ENCODE measurements at regions not wholly inside any gene's neighbourhood (a gene's known extent, or its start where the extent isn't known, plus 50 kb on each side); places are given as distances from the start of the nearest gene placed in this dataset.
"Not testable (repeated sequence)": the region's sequence is repeated elsewhere in the genome, so short reads cannot be mapped to it uniquely, and the experiment has no call there.

DNA sequence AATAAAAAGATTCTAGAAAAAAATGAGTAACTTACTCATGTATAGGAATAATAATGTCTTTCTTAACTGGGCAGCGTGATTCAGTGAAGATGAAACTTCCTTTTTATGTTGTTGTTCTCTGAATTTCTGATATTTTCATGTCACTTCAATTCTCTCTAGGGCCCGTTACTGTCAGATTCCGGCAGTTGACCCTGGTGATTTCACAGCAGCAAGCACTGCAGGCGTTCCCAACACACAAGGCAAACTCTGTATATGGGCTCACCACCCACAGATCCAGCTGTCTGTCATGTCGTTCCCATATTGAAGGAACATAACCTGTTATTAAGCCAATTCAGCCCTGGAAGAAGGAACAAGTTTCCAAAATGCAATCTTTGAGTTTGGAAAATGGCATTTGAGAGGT lies 288.3 kb upstream of the GALNTL6 start:
- H3K9ac ChIP-seq (ENCODE audit: low read length), result no peak overlapping the region
- no peaks in the 10 kb centered on the region for H3K4me1 ChIP-seq (ENCODE audit: control insufficient read depth, insufficient read depth, low read length)
- no peaks in the 10 kb centered on the region for H3K9me3 ChIP-seq (ENCODE audit: control insufficient read depth, low read length)

DNA sequence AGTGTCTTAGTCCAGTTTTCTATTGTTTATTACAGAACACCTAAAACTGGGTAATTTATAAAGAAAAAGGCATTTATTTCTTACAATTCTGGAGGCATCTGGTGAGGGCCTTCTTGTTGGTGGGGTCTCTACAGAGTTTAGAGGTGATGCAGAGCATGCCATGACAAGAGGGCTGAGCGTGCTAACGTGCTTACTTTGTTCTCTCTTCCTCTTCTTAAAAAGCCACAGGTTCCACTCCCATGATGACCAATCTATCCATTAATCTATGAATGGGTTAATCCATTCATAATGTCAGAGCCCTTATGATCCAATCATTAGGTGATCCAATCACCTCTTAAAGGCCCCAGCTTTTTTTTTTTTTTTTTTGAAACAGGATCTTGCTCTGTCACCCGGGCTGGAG lies 291.5 kb upstream of the GALNTL6 start:
- no peaks in the 10 kb centered on the region for H3K27me3 ChIP-seq (replicated peaks; ENCODE audit: control insufficient read depth, insufficient read depth, low read length)
- H3K4me1 ChIP-seq (ENCODE audit: control insufficient read depth, insufficient read depth, low read length), result no peaks in the 10 kb centered on the region
- no peaks in the 10 kb centered on the region for H3K36me3 ChIP-seq (ENCODE audit: control insufficient read depth, insufficient read depth, low read length, severe bottlenecking)
- H3K9me3 ChIP-seq (ENCODE audit: control insufficient read depth, low read length), result no peaks in the 10 kb centered on the region
- DNase-seq (ENCODE audit: low read depth), result no peak
- H3K9ac ChIP-seq (ENCODE audit: low read length), result no peak overlapping the region
- H3K4me3 ChIP-seq (ENCODE audit: low read length), result no peak overlapping the region

More for the DNA sequence above, 288.3 kb upstream of the GALNTL6 start:
- no peaks in the 10 kb centered on the region for H3K36me3 ChIP-seq (ENCODE audit: control insufficient read depth, insufficient read depth, low read length, severe bottlenecking)
- DNase-seq (ENCODE audit: low read depth), result no peak
- no peaks in the 10 kb centered on the region for H3K27me3 ChIP-seq (replicated peaks; ENCODE audit: control insufficient read depth, insufficient read depth, low read length)
- H3K4me3 ChIP-seq (ENCODE audit: low read length), result no peak overlapping the region

DNA sequence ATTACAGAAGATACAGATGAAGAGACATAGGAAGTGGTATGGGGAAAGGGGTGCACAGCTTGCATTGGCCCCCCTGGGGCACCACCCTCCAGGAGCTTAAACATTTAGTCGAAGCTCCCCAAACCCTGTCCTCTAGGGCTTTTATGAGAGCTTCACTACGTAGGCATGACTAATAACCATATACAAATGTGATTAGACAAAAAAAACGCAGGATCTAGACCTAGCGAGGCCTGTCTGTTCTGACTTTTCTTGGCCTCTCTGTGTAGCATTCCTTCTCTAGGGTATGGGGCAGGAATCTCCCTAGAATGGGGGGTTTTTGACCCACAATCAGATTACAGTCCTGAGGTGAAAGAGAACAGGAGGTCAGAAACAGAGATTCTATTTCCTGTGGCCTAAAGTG lies 293.7 kb upstream of the GALNTL6 start:
- no peak overlapping the region for H3K9ac ChIP-seq (ENCODE audit: low read length)
- H3K4me3 ChIP-seq (ENCODE audit: low read length), result no peak overlapping the region
- no peak for DNase-seq (ENCODE audit: low read depth)
- H3K27me3 ChIP-seq (replicated peaks; ENCODE audit: control insufficient read depth, insufficient read depth, low read length), result no peaks in the 10 kb centered on the region
- H3K4me1 ChIP-seq (ENCODE audit: control insufficient read depth, insufficient read depth, low read length), result no peaks in the 10 kb centered on the region
- no peaks in the 10 kb centered on the region for H3K9me3 ChIP-seq (ENCODE audit: control insufficient read depth, low read length)
- no peaks in the 10 kb centered on the region for H3K36me3 ChIP-seq (ENCODE audit: control insufficient read depth, insufficient read depth, low read length, severe bottlenecking)

DNA sequence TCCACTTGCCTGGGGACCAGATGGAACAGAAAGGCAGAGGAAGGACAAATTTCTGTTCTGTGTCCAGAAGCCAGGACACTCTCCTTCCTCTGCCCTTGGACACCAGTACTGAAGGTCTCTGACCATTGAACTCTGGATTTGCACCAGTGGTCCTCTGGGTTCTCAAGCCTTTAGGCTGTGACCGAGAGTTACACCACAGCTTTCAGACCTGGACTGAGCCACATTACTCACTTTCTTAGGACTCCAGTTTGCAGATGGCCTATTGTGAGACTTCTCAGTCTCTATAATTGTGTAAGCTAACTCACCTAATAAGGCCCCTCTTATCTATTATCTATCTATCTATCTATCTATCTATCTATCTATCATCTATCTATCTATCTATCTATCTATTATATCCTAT lies 295.3 kb upstream of the GALNTL6 start:
- no peaks in the 10 kb centered on the region for H3K9me3 ChIP-seq (ENCODE audit: control insufficient read depth, low read length)
- no peaks in the 10 kb centered on the region for H3K27me3 ChIP-seq (replicated peaks; ENCODE audit: control insufficient read depth, insufficient read depth, low read length)
- no peak for DNase-seq (ENCODE audit: low read depth)
- H3K9ac ChIP-seq (ENCODE audit: low read length), result no peak overlapping the region
- no peak overlapping the region for H3K4me3 ChIP-seq (ENCODE audit: low read length)
- H3K36me3 ChIP-seq (ENCODE audit: control insufficient read depth, insufficient read depth, low read length, severe bottlenecking), result no peaks in the 10 kb centered on the region
- no peaks in the 10 kb centered on the region for H3K4me1 ChIP-seq (ENCODE audit: control insufficient read depth, insufficient read depth, low read length)

DNA sequence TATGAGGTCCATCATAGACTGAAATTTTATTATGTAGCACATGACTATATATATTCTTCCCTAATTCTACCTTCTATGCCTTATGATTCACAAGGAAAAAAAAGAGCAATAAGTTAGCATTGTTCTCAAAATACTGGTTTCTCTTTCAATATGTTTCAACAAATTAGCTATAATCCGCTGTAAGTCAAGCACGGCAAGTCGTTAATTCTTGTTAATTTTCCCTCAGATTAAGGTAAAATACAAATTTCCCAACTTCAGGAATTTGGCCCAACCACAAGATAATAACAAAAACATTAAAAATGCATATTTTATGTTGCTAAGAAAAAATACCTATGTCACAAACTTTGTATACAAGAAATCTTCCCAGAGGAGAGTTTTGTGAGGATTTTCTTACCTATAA lies 296.5 kb upstream of the GALNTL6 start:
- H3K36me3 ChIP-seq (ENCODE audit: control insufficient read depth, insufficient read depth, low read length, severe bottlenecking), result no peaks in the 10 kb centered on the region
- H3K27me3 ChIP-seq (replicated peaks; ENCODE audit: control insufficient read depth, insufficient read depth, low read length), result no peaks in the 10 kb centered on the region
- H3K4me1 ChIP-seq (ENCODE audit: control insufficient read depth, insufficient read depth, low read length), result no peaks in the 10 kb centered on the region
- no peaks in the 10 kb centered on the region for H3K9me3 ChIP-seq (ENCODE audit: control insufficient read depth, low read length)
- no peak overlapping the region for H3K4me3 ChIP-seq (ENCODE audit: low read length)
- no peak overlapping the region for H3K9ac ChIP-seq (ENCODE audit: low read length)
- DNase-seq (ENCODE audit: low read depth), result no peak

DNA sequence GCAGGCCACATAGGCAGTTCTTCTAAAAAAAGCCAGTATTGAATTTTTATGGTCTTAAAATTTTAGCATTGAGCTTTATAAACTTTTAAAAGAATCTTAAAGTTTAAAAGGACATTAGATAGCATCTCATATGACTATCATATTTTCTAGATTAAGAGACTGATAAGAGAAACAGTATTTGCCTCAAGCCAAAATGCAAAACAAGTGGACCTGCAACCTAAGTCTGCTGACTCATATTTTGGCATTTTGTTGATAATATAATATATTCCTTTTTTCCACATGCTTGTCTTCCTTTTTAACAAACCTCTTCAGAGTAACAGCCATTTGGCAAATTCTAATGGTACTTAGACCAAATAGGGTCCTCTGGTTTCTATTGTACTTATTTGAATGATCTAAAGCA lies 328.5 kb upstream of the GALNTL6 start:
- peak; percentile 54 for DNase-seq (ENCODE audit: low read depth)

DNA sequence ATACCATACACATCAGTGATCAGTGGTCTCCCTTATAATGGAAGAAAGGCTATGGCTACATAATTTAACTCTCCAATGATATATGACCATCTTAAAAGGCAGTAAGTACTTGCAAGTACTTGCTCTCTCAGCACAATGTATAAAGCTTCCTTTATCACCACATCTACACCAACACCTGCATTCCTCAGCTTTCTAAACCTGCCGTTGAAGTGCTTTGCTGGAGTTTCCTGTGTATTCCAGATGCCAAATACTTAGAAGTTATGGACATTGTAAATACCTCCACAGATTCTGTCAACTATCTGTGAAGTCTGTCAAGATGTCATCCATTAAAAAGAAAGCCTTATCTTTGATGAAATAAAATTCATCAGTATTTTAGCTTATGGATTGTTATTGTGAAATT lies 335.0 kb upstream of the GALNTL6 start:
- Histone ChIP-seq H3K4me1 (ENCODE audit: control insufficient read depth, insufficient read depth, low read length) (no peaks in the 10 kb centered on the region), H3K9me3 (ENCODE audit: control insufficient read depth, low read length) (no peaks in the 10 kb centered on the region), H3K36me3 (ENCODE audit: control insufficient read depth, insufficient read depth, low read length, severe bottlenecking) (no peaks in the 10 kb centered on the region), H3K27me3 (replicated peaks; ENCODE audit: control insufficient read depth, insufficient read depth, low read length) (no peaks in the 10 kb centered on the region), H3K9ac (ENCODE audit: low read length) (no peak overlapping the region), H3K4me3 (ENCODE audit: low read length) (no peak overlapping the region)
- no peak for DNase-seq (ENCODE audit: low read depth)

More for the DNA sequence above, 328.5 kb upstream of the GALNTL6 start:
- no peaks in the 10 kb centered on the region for H3K27me3 ChIP-seq (replicated peaks; ENCODE audit: control insufficient read depth, insufficient read depth, low read length)
- H3K9me3 ChIP-seq (ENCODE audit: control insufficient read depth, low read length), result no peaks in the 10 kb centered on the region
- H3K4me1 ChIP-seq (ENCODE audit: control insufficient read depth, insufficient read depth, low read length), result no peaks in the 10 kb centered on the region
- H3K4me3 ChIP-seq (ENCODE audit: low read length), result no peak overlapping the region
- no peak overlapping the region for H3K9ac ChIP-seq (ENCODE audit: low read length)
- no peaks in the 10 kb centered on the region for H3K36me3 ChIP-seq (ENCODE audit: control insufficient read depth, insufficient read depth, low read length, severe bottlenecking)

DNA sequence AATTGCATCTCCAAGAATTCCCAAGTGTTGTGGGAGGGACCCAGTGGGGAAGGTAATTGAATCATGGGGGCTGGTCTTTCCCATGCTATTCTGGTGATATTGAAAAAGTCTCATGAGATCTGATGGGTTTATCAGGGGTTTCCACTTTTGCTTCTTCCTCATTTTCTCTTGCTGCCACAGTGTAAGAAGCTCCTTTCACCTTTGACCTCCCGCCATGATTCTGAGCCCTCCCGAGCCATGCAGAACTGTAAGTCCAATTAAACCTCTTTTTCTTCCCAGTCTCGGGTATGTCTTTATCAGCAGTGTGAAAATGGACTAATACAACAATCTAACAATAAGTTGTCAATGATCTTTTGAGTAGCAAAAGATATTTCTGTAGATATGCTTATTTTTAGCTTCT lies 338.1 kb upstream of the GALNTL6 start:
- not testable (repeated sequence) for H3K27me3 ChIP-seq (replicated peaks; ENCODE audit: control insufficient read depth, insufficient read depth, low read length); H3K9me3 ChIP-seq (ENCODE audit: control insufficient read depth, low read length); H3K36me3 ChIP-seq (ENCODE audit: control insufficient read depth, insufficient read depth, low read length, severe bottlenecking); DNase-seq (ENCODE audit: low read depth); H3K4me1 ChIP-seq (ENCODE audit: control insufficient read depth, insufficient read depth, low read length); H3K4me3 ChIP-seq (ENCODE audit: low read length); H3K9ac ChIP-seq (ENCODE audit: low read length)

DNA sequence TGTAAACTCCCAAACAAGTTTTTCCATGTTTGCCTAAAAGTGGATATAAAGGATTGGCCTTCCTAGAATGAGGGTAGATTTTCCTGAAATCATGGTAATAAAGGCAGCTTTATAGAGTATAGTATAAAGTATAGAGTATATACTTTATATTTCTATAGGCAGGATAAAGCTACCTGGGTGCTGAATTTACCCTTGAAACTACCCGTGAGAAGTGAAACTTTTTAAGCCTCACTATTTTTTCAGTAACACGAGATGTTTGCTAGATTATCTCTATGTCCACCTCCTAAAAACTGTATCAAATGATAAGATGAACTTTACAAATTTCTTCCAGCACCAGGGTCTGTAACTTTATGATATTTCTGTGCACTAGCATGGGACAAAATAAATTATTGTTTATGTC lies 340.0 kb upstream of the GALNTL6 start:
- Histone ChIP-seq H3K36me3 (ENCODE audit: control insufficient read depth, insufficient read depth, low read length, severe bottlenecking) (no peaks in the 10 kb centered on the region), H3K9me3 (ENCODE audit: control insufficient read depth, low read length) (no peaks in the 10 kb centered on the region)

DNA sequence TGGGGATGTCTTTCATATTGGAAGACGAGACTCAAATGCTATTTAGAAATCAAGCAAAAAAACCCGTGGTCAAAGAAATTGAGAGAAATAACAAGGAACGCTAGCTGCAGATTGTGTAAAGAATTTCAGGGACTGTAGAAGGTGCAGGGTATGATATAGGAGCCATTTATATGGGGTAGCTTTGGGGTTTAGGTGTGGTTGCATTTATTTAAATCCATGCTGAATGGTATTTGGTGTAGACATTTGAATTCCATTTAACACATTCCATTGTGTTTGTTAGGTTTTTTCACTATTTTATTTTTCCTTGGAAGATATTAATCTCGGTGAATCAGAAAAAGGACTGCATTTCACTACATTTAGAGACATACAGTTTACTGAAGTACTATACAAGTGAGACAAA lies 341.0 kb upstream of the GALNTL6 start:
- Histone ChIP-seq H3K4me3 (ENCODE audit: low read length) (no peak overlapping the region), H3K9ac (ENCODE audit: low read length) (no peak overlapping the region), H3K27me3 (replicated peaks; ENCODE audit: control insufficient read depth, insufficient read depth, low read length) (no peaks in the 10 kb centered on the region), H3K36me3 (ENCODE audit: control insufficient read depth, insufficient read depth, low read length, severe bottlenecking) (no peaks in the 10 kb centered on the region), H3K9me3 (ENCODE audit: control insufficient read depth, low read length) (no peaks in the 10 kb centered on the region), H3K4me1 (ENCODE audit: control insufficient read depth, insufficient read depth, low read length) (no peaks in the 10 kb centered on the region)
- no peak for DNase-seq (ENCODE audit: low read depth)

More for the DNA sequence above, 340.0 kb upstream of the GALNTL6 start:
- no peak for DNase-seq (ENCODE audit: low read depth)
- Histone ChIP-seq H3K9ac (ENCODE audit: low read length) (no peak overlapping the region), H3K27me3 (replicated peaks; ENCODE audit: control insufficient read depth, insufficient read depth, low read length) (no peaks in the 10 kb centered on the region), H3K4me1 (ENCODE audit: control insufficient read depth, insufficient read depth, low read length) (no peaks in the 10 kb centered on the region), H3K4me3 (ENCODE audit: low read length) (no peak overlapping the region)

DNA sequence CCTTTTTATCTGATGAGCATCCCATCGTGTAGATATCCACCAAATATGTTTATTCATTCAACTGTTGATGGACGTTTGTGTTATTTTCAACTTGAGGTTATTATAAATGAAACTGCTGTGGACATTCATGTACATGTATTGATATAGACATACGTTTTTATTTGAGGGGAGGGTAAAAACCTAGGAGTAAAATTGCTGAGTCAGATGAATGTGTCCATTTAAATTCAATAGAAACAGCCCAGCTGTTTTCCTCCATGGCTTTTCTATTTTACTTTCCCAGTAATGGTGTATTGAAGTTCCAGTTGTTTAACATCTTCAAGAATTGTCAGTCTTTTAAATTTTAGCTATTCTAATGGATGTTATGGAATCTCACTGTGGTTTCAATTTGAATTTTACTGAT lies 348.7 kb upstream of the GALNTL6 start:
- no peak overlapping the region for H3K9ac ChIP-seq (ENCODE audit: low read length)
- no peak overlapping the region for H3K4me3 ChIP-seq (ENCODE audit: low read length)
- H3K27me3 ChIP-seq (replicated peaks; ENCODE audit: control insufficient read depth, insufficient read depth, low read length), result no peaks in the 10 kb centered on the region
- no peaks in the 10 kb centered on the region for H3K4me1 ChIP-seq (ENCODE audit: control insufficient read depth, insufficient read depth, low read length)
- H3K36me3 ChIP-seq (ENCODE audit: control insufficient read depth, insufficient read depth, low read length, severe bottlenecking), result no peaks in the 10 kb centered on the region
- H3K9me3 ChIP-seq (ENCODE audit: control insufficient read depth, low read length), result no peaks in the 10 kb centered on the region
- no peak for DNase-seq (ENCODE audit: low read depth)

DNA sequence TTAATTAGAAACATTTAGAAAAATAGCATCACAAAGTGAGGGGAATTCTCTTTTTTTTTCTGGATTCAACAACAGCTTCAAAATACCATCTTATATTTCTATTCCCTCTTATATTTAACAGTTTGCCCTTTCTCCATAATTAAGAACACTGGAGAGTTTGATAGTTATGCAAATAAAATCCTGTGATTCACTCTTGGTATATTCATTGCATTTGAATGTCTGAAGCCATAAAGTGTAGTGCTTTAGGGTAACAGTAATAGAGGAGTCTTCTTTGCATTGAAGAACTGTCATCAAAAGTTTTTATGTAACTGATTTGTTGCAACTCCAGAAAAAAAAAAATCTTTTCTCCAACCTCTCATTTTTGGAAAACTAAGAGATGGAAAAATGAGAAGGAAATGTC lies 352.0 kb upstream of the GALNTL6 start:
- no peak for DNase-seq (ENCODE audit: low read depth)
- Histone ChIP-seq H3K4me3 (ENCODE audit: low read length) (no peak overlapping the region), H3K9me3 (ENCODE audit: control insufficient read depth, low read length) (peaks cover 8% of the 10 kb centered on the region), H3K9ac (ENCODE audit: low read length) (no peak overlapping the region), H3K4me1 (ENCODE audit: control insufficient read depth, insufficient read depth, low read length) (no peaks in the 10 kb centered on the region), H3K27me3 (replicated peaks; ENCODE audit: control insufficient read depth, insufficient read depth, low read length) (no peaks in the 10 kb centered on the region), H3K36me3 (ENCODE audit: control insufficient read depth, insufficient read depth, low read length, severe bottlenecking) (no peaks in the 10 kb centered on the region)
